ENCODE measurements at regions not wholly inside any gene's neighbourhood (a gene's known extent, or its start where the extent isn't known, plus 50 kb on each side); places are given as distances from the start of the nearest gene placed in this dataset.
A peak's percentile ranks its signal among the peaks of the same experiment; 100 is the strongest.

GRCh38 chr2:12448846-12449505, 267.8 kb upstream of the TRIB2 start:
- no peak overlapping the region for H3K56ac ChIP-seq (ENCODE audit: low read length)
- H2BK5ac ChIP-seq (ENCODE audit: low read length) = no peak overlapping the region
- H2AK5ac ChIP-seq (ENCODE audit: low read length) = no peak overlapping the region
- no peak overlapping the region for H3K9ac ChIP-seq (ENCODE audit: low read length)
- H4K5ac ChIP-seq (ENCODE audit: low read length) = no peak overlapping the region
- H2BK15ac ChIP-seq (replicated peaks; ENCODE audit: low read depth) = no peak overlapping the region
- H2BK120ac ChIP-seq (ENCODE audit: low read depth, low read length) = no peak overlapping the region
- no peak overlapping the region for H3K4me2 ChIP-seq (ENCODE audit: low read length)
- no peaks in the 10 kb centered on the region for H3K79me2 ChIP-seq (ENCODE audit: control insufficient read depth, insufficient read depth, low read length)
- no peak overlapping the region for H3K4ac ChIP-seq (ENCODE audit: low read depth, low read length)
- no peak for DNase-seq
- no peak overlapping the region for H4K8ac ChIP-seq (ENCODE audit: low read depth, low read length)
- no peak overlapping the region for H3K4me3 ChIP-seq (ENCODE audit: low read length)
- peaks cover 2% of the 10 kb centered on the region for H3K4me1 ChIP-seq (ENCODE audit: control insufficient read depth, low read depth, low read length)
- 100% methylated on average over 1 of the region's 4 CpGs for WGBS (ENCODE audit: extremely low coverage, insufficient coverage, low lambda C conversion rate)
- H3K27me3 ChIP-seq (ENCODE audit: insufficient read depth, low read length, poor library complexity) = no peaks in the 10 kb centered on the region
- no peak overlapping the region for H3K23ac ChIP-seq (ENCODE audit: low read length)
- no peak overlapping the region for H3K27ac ChIP-seq (ENCODE audit: low read depth, low read length)
- no peak overlapping the region for H3K18ac ChIP-seq (ENCODE audit: low read length)
- no peaks in the 10 kb centered on the region for H3K79me1 ChIP-seq (ENCODE audit: low read length)
- H3K36me3 ChIP-seq (ENCODE audit: control insufficient read depth, insufficient read depth, low read length) = no peaks in the 10 kb centered on the region

GRCh38 chr2:12451726-12452125, 265.0 kb upstream of the TRIB2 start:
- Histone ChIP-seq H3K4me3 (ENCODE audit: low read length) (no peak overlapping the region), H3K9ac (ENCODE audit: low read length) (no peak overlapping the region), H3K27ac (ENCODE audit: low read depth, low read length) (no peak overlapping the region), H2BK120ac (ENCODE audit: low read depth, low read length) (no peak overlapping the region), H3K23ac (ENCODE audit: low read length) (no peak overlapping the region), H3K4me2 (ENCODE audit: low read length) (no peak overlapping the region), H3K27me3 (ENCODE audit: insufficient read depth, low read length, poor library complexity) (no peaks in the 10 kb centered on the region), H2BK5ac (ENCODE audit: low read length) (no peak overlapping the region), H2AK5ac (ENCODE audit: low read length) (no peak overlapping the region), H3K4me1 (ENCODE audit: control insufficient read depth, low read depth, low read length) (peaks cover 2% of the 10 kb centered on the region), H3K79me1 (ENCODE audit: low read length) (no peaks in the 10 kb centered on the region), H3K4ac (ENCODE audit: low read depth, low read length) (no peak overlapping the region), H2BK15ac (replicated peaks; ENCODE audit: low read depth) (no peak overlapping the region), H3K79me2 (ENCODE audit: control insufficient read depth, insufficient read depth, low read length) (no peaks in the 10 kb centered on the region), H3K56ac (ENCODE audit: low read length) (no peak overlapping the region), H3K18ac (ENCODE audit: low read length) (no peak overlapping the region), H3K36me3 (ENCODE audit: control insufficient read depth, insufficient read depth, low read length) (no peaks in the 10 kb centered on the region), H4K8ac (ENCODE audit: low read depth, low read length) (no peak overlapping the region), H4K5ac (ENCODE audit: low read length) (no peak overlapping the region)
- DNase-seq = peak; percentile 57
- WGBS (ENCODE audit: extremely low coverage, insufficient coverage, low lambda C conversion rate) = no CpG with 5 or more reads among the region's 5 CpGs

GRCh38 chr2:12452185-12452584, 264.6 kb upstream of the TRIB2 start:
- Histone ChIP-seq H3K18ac (ENCODE audit: low read length) (no peak overlapping the region), H3K79me2 (ENCODE audit: control insufficient read depth, insufficient read depth, low read length) (no peaks in the 10 kb centered on the region), H4K5ac (ENCODE audit: low read length) (no peak overlapping the region), H3K4ac (ENCODE audit: low read depth, low read length) (no peak overlapping the region), H2BK15ac (replicated peaks; ENCODE audit: low read depth) (no peak overlapping the region), H4K8ac (ENCODE audit: low read depth, low read length) (no peak overlapping the region), H2BK120ac (ENCODE audit: low read depth, low read length) (no peak overlapping the region), H2AK5ac (ENCODE audit: low read length) (no peak overlapping the region), H3K4me2 (ENCODE audit: low read length) (no peak overlapping the region), H3K4me1 (ENCODE audit: control insufficient read depth, low read depth, low read length) (peaks cover 2% of the 10 kb centered on the region), H3K56ac (ENCODE audit: low read length) (no peak overlapping the region), H3K23ac (ENCODE audit: low read length) (no peak overlapping the region), H3K9ac (ENCODE audit: low read length) (no peak overlapping the region), H2BK5ac (ENCODE audit: low read length) (no peak overlapping the region), H3K27ac (ENCODE audit: low read depth, low read length) (no peak overlapping the region), H3K79me1 (ENCODE audit: low read length) (no peaks in the 10 kb centered on the region), H3K36me3 (ENCODE audit: control insufficient read depth, insufficient read depth, low read length) (no peaks in the 10 kb centered on the region), H3K27me3 (ENCODE audit: insufficient read depth, low read length, poor library complexity) (no peaks in the 10 kb centered on the region), H3K4me3 (ENCODE audit: low read length) (no peak overlapping the region)
- WGBS (ENCODE audit: extremely low coverage, insufficient coverage, low lambda C conversion rate) = no CpG with 5 or more reads among the region's 2 CpGs
- DNase-seq = no peak

- Histone ChIP-seq H3K27ac (ENCODE audit: low read depth, low read length) (no peak overlapping the region), H3K9ac (ENCODE audit: low read length) (no peak overlapping the region), H2BK15ac (replicated peaks; ENCODE audit: low read depth) (no peak overlapping the region), H3K4me3 (ENCODE audit: low read length) (no peak overlapping the region), H3K79me2 (ENCODE audit: control insufficient read depth, insufficient read depth, low read length) (no peaks in the 10 kb centered on the region), H3K56ac (ENCODE audit: low read length) (no peak overlapping the region), H4K5ac (ENCODE audit: low read length) (no peak overlapping the region), H4K8ac (ENCODE audit: low read depth, low read length) (no peak overlapping the region), H3K18ac (ENCODE audit: low read length) (peak overlapping the region; percentile 60), H3K79me1 (ENCODE audit: low read length) (no peaks in the 10 kb centered on the region), H3K27me3 (ENCODE audit: insufficient read depth, low read length, poor library complexity) (no peaks in the 10 kb centered on the region), H3K36me3 (ENCODE audit: control insufficient read depth, insufficient read depth, low read length) (no peaks in the 10 kb centered on the region), H3K4ac (ENCODE audit: low read depth, low read length) (no peak overlapping the region), H2BK120ac (ENCODE audit: low read depth, low read length) (no peak overlapping the region), H2BK5ac (ENCODE audit: low read length) (no peak overlapping the region), H3K4me1 (ENCODE audit: control insufficient read depth, low read depth, low read length) (peaks cover 2% of the 10 kb centered on the region), H2AK5ac (ENCODE audit: low read length) (no peak overlapping the region), H3K4me2 (ENCODE audit: low read length) (no peak overlapping the region), H3K23ac (ENCODE audit: low read length) (no peak overlapping the region)
- no CpG with 5 or more reads among the region's 11 CpGs for WGBS (ENCODE audit: extremely low coverage, insufficient coverage, low lambda C conversion rate)
- no peak for DNase-seq
Measured at GRCh38 chr2:12453731-12454130, 263.0 kb upstream of the TRIB2 start.

GRCh38 chr2:12455661-12456060, 261.1 kb upstream of the TRIB2 start:
- H3K79me1 ChIP-seq (ENCODE audit: low read length) = no peaks in the 10 kb centered on the region
- H3K36me3 ChIP-seq (ENCODE audit: control insufficient read depth, insufficient read depth, low read length) = no peaks in the 10 kb centered on the region
- WGBS (ENCODE audit: extremely low coverage, insufficient coverage, low lambda C conversion rate) = no CpG with 5 or more reads among the region's 2 CpGs
- no peak overlapping the region for H2BK15ac ChIP-seq (replicated peaks; ENCODE audit: low read depth)
- no peak for DNase-seq
- H3K23ac ChIP-seq (ENCODE audit: low read length) = no peak overlapping the region
- no peak overlapping the region for H2AK5ac ChIP-seq (ENCODE audit: low read length)
- H3K18ac ChIP-seq (ENCODE audit: low read length) = no peak overlapping the region
- no peak overlapping the region for H3K4me2 ChIP-seq (ENCODE audit: low read length)
- H3K27me3 ChIP-seq (ENCODE audit: insufficient read depth, low read length, poor library complexity) = no peaks in the 10 kb centered on the region
- no peaks in the 10 kb centered on the region for H3K79me2 ChIP-seq (ENCODE audit: control insufficient read depth, insufficient read depth, low read length)
- no peak overlapping the region for H2BK120ac ChIP-seq (ENCODE audit: low read depth, low read length)
- no peak overlapping the region for H4K8ac ChIP-seq (ENCODE audit: low read depth, low read length)
- H3K4me3 ChIP-seq (ENCODE audit: low read length) = no peak overlapping the region
- no peak overlapping the region for H3K4ac ChIP-seq (ENCODE audit: low read depth, low read length)
- H2BK5ac ChIP-seq (ENCODE audit: low read length) = no peak overlapping the region
- H3K27ac ChIP-seq (ENCODE audit: low read depth, low read length) = no peak overlapping the region
- no peak overlapping the region for H3K56ac ChIP-seq (ENCODE audit: low read length)
- H4K5ac ChIP-seq (ENCODE audit: low read length) = no peak overlapping the region
- H3K9ac ChIP-seq (ENCODE audit: low read length) = no peak overlapping the region
- H3K4me1 ChIP-seq (ENCODE audit: control insufficient read depth, low read depth, low read length) = peaks cover 2% of the 10 kb centered on the region

Data from mesendoderm (in vitro differentiated cells).